Limb (tissue), 2 donors: ENCODE measurements at regions not wholly inside any gene's neighbourhood (a gene's known extent, or its start where the extent isn't known, plus 50 kb on each side); places are given as distances from the start of the nearest gene placed in this dataset.
"Not testable (repeated sequence)": the region's sequence is repeated elsewhere in the genome, so short reads cannot be mapped to it uniquely, and the experiment has no call there.

Experiments
- DNase-seq, 2 donors: peaks; one replicate each; pipeline ENCODE4 v3.0.0-alpha.2; 2016; ENCODE audit errors: extremely low spot score in 2 of 2

DNA sequence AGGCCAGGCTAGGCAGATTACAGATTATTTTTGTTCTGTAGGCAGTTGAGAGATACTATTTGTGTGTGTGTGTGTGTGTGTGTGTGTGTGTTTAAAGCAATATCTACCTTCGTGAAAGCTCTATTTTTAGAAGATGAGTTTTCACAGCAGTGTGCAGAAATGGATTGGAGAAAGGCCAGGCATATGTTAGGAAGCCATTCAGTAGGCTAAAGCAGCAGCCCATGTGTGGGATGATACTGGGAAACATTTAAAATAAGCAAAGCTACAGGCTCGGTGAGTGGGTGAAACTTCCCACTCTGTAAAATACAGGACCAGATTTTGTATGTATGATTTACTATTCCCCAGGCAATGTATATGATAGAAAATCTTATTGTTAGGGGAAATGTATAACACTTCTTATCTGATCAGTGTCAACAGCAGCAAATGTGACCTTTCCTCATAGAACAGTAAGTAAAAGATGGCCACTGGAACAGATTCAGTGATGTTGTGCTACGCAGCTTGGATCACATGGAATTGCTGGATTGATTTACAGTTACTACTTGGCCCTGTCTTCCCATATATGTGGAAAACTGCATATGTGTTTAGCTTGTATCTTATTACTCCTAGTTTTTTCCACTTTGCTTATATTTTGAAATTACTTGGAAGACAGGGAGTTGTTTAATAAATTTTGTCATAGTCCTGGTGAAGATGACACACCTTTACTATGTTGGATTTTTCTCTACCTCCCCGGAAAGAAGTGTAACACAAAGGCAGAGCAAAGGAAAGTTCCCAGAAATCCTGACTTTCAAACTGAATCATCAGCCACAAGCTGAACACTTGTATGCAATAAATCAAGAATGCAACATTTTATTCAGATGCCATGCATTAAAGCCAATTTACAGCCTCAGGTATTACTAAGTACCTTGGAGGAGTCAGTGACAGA lies 1077.7 kb upstream of the SEMA6A start:
- peak in 1 of 2 donors; percentile 51 for DNase-seq

DNA sequence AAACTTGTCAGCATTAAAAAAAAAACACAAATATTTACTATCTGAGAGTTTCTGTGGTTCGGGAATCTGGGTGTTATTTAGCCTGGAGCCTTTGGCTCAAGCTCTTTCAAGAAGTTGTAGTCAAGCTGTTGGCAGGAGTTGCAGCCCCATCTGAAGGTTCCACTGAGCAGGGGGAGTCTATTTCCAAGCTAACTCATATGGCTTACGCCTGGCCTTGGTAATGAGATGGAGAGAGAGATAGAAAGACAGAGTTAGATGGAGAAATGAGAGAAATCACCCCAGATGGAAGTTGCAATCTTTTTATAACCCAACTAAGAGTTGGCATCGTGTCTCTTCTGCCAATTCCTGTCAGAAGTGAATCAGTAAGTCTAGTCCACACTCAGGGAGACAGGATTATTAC lies 1075.2 kb upstream of the SEMA6A start:
- DNase-seq, result no peak

DNA sequence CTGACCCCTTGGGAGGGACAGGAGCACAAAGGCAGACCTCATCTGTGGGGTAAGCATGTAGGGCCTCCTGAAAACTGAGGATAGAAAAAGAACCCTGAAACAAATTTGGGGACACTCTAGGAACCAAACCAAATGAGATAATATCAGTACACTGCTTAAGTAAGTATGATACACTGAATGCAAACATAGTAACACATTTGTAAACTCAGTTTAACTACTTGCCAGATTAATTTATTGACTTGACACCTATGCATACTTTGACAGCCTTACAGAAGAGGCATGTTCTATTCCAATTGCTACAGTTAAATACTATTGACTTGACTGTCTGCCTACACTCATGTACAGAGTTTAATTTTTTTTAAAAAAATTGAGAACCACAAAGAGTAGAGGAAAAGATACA lies 1070.8 kb upstream of the SEMA6A start:
- DNase-seq, result no peak

DNA sequence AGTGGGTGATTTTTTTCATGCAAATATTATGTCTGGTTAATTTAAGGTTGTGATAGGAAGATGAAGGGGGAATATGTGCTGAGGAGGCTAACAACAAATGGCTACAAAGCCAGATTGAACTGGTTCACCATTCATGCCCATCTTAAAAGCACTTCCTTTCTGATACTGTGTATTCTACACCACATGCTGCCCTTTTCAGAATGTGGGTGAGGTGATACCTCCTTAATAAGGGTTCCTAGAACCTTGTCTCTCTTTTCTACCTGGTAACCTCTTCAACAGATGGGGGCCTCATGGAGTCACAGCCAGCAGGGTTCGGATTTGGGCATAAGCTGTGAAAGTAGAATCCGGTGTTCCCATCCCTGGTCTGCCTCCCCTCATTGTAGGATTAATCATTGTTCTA lies 1064.0 kb upstream of the SEMA6A start:
- no peak for DNase-seq

DNA sequence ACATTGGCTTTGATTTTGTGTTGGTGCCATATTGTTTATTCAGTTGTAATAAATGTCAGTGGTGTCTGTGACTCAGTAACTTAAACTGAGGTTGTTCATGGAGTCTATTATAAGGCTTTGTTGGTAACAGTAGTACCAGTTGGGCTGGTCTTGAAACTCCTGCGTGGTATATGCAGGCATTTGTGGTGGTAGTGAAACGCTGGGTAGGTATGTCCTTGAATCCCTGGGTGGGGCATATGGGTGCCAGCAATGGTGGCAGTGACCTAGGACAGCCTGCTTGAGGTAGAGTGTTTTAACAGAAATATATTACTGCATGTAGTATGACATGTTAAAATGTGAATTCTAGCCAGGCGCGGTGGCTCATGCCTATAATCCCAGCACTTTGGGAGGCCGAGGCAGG lies 1058.5 kb upstream of the SEMA6A start:
- no peak for DNase-seq

DNA sequence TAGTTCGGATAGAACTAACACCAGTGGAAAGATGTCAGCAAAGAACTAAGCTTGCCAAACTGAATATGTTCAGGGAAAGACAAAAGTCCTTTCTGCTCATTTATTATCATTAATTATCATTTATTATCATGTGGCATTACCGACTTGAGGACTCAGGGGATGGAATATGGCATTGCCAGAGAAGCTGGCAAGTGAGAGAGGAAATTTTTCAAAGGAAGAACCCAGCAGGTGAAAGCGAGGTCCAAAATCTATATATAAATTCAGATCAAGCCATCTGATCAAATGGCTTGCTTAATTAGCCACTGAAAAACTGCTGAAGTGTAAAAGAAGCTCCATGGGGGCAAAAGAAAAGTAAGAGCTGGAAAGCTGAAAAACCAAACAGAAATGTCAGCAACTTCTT lies 1049.6 kb upstream of the SEMA6A start:
- DNase-seq, result no peak

DNA sequence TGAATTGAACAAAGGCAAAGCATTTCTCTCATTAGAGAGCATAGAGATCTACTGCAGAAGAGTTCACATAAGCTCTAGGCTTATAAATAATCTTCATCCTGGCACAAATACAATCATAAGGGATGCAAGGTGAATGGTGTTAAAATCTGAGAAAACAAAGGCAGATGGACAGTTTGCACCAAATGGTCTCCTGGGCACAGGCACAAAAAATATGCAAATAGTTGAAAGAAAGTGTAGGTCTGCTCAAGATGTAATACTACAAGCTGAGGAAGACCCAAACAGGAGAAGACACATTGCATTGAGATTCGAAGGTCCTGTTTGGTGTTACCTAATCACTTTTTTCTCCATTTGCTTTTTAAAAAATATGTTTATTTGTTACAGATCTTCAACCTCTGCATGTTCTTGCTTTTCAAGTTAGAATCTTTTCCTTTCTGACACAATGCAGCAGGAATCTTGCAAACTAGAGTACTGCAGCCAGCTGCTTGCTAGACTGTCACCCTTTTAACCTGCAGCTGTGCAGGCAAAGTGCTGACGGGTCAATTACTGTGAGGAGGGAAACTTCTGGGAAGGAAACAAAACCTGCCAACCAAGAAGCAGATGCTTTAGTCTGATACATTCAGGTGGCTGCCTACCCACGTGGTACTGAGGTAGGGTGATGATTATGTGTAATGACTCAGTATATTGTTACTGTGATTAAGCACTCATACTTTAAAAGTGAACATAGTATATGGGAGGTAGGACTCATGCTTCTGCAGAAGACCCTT lies 1048.6 kb upstream of the SEMA6A start:
- peak; percentile 36 to 49 for DNase-seq

DNA sequence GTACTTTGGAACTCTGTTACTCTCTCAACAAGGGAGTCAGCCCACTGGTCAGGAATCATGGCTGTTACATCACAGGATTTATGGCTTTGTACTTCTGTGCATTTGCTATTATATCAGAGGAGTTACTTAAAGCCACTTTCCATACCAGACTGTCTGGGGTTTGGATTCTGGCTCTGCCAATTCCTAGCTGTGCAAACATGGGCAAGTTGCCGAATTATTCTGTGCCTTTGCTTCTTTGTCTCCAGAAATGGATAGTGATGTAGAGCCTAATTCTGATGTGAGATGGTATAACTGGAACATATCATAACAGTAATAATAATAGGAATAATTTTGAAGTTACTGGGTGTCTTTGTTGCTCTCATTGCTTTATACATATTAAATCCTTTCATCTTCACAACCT lies 1047.3 kb upstream of the SEMA6A start:
- no peak for DNase-seq

DNA sequence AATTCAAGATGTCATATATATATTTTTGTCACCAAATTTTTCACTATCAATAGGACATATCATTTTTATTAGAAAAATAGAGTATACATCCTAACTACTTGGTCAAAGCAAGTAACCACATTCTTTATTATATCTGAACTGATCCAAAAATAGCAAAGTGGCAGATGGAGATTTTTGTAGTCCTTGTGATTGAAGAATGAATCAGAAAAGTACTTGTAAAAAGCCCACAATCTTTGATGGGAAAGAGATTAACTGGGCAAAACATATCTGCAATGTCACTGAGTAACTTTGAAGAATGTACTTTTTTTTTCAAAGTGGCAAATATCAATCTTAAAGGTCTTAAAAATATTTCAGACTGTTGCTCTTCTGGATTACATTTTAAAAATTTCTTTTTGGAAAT lies 1040.6 kb upstream of the SEMA6A start:
- DNase-seq, result no peak

DNA sequence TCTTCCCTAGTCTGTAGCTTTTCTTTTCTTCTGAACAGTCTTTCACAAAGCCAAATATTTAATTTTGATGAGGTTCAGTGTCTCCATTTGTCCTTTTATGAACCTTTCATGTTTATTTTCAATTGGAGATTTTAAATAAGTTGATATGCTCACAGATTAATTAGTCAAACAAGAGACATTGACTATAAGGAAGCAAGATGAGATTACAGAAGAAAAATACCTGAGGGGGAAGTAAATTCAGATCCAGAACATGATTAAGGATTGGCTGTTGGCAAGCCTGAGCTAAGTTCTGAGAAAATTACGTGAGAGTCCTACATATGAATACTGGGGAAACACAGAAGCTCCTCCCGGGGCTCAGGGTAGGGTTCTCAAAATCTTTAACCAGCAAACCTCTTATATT lies 1039.8 kb upstream of the SEMA6A start:
- DNase-seq, result no peak

DNA sequence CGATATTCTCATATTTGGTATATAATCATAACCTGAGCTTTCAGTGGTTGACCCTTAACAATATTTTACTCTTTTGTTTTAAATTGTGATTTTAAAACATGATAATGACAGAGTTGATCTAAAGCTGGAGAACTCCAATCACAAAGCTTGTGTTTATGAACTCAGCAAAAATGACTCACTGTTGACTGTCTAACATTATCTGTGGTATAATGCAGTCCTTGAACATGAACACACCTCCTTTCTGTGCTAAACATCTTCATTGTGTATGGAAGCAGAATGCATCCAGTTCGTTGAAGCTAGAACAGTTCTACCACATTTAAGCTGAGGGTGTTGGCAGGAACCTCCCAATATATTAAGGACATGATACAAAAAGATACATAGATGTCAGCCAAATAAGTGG lies 1030.2 kb upstream of the SEMA6A start:
- no peak for DNase-seq

DNA sequence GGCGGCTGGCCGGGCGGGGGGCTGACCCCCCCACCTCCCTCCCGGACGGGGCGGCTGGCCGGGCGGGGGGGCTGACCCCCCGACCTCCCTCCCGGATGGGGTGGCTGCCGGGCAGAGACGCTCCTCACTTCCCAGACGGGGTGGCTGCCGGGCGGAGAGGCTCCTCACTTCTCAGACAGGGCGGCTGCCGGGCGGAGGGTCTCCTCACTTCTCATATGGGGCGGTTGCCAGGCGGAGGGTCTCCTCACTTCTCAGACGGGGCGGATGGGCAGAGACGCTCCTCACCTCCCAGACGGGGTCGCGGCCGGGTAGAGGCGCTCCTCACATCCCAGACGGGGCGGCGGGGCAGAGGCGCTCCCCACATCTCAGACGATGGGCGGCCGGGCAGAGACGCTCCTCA lies 1025.2 kb upstream of the SEMA6A start:
- not testable (repeated sequence) for DNase-seq

DNA sequence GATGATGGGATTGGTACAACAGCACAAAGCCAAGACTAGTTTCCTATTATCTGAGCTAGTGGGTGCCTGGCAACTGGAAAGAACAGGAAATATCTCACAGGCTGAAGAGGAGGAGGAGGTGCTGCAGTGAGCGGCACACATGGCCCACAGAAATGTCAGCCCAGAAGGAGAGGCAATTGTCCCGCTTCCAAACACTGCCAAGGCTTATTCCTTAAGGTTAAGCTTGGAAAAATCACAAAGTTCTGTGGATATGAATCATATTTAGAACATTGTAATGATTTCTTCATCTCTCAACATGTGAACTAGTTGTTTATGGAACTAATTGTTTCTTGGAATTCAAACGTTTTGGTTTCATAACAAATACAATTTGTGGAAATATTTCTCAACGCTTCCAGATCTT lies 1019.5 kb upstream of the SEMA6A start:
- no peak for DNase-seq

DNA sequence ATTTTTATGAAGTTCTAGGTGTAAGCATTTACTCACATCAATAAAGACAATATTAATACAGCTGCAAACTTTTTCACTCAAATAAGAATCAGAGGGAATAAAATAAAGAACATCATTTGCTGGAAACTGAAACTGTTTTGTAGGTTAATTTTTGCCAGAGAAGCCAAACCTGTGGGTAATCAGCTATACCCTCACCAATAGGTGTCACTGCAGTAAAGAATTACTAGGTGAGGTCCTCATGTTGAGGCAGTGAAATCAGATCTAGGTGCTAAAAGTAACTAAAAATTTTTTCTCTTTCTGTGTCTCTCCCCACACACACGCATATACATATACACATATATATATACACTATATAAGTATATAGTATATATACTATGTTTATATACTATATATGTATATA lies 1016.3 kb upstream of the SEMA6A start:
- DNase-seq, result no peak

DNA sequence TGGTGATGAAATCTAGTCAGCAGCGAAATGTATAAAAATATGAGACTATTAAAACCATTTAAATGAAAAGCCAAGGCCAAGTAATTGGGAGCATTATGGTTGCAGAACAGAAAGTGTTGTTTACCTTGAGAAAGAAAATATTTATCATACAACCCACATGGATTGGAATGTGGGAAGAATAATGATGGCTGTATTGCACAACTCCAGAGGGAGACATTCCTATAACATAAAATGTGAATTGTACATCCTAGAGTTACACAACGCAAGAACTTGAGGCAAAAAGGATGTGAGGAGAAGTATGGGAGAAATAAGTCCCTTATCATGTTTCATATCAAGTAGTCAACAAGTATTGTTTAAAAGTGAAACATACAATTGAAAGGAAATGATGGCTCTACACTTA lies 1014.0 kb upstream of the SEMA6A start:
- no peak for DNase-seq

DNA sequence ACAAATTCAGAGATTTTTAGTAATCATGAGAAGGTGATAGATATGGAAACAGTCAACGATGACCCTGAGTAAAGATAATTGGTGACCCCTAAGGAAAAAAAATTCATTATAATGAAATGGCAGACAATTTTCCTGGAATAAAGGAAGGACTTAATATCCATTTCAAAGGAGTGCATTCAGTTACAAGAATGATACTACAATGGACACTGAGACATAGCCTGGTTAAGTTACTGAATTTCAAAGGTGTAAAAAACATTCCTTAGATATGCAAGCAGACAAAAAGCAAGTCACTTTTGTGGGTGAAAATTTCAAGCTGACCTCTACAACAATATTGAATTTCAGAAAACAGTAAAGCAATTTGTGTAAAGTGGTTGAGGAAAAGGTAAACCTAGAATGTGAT lies 1012.5 kb upstream of the SEMA6A start:
- no peak for DNase-seq

DNA sequence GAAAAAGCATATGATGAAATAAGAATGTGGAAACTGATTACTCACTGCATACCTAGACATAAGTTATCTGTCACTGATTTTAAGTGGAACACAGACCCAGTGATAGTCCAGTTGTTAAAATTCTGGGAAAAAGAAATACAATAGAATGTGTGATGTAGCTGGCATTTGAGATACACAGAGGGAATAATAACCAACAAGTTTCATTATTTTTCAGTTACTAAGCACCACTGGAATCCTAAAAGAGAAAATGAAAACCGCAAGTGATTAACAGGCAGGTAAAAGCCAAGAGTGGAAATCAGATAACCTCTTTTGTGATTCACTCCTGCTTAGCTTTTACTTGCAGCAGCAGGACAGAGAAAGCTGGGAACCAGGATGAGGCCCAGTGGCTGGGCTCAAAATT lies 994.0 kb upstream of the SEMA6A start:
- no peak for DNase-seq

DNA sequence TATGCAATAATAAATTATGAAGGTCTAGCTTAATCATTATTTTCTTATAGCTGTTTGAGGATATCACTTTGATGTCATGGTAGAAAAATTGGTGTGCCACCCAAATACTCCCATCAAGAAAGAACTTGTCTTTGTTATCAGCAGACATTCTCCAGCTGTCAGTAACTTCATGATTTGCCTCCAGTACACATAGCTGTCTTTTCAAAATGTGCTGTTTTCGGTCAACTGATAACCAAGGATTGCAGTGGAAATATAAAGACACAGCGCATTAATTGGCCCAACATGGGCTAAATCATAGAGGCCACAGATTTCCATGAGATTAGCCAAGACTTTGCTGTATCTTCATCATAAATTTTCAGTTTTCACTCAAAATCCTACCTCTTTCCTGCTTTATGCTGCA lies 993.5 kb upstream of the SEMA6A start:
- no peak for DNase-seq

DNA sequence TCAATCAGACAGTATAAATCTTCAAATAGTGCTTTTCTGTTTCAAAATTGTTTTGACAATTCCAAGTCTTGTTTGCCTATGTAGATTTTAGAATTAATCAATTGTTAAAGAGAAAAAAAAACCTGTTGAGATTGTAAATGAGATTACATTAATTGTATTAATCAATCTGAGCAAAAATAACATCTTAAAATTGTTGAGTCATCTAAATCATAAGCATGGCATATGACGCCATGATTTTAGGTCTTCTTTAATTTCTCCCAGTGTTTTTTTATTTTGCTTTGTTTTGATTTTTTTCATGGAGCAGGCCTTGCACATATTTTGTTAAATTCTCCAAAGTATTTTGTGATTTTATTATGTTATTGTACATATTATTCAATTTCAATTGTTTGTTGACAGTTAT lies 988.0 kb upstream of the SEMA6A start:
- DNase-seq, result no peak

DNA sequence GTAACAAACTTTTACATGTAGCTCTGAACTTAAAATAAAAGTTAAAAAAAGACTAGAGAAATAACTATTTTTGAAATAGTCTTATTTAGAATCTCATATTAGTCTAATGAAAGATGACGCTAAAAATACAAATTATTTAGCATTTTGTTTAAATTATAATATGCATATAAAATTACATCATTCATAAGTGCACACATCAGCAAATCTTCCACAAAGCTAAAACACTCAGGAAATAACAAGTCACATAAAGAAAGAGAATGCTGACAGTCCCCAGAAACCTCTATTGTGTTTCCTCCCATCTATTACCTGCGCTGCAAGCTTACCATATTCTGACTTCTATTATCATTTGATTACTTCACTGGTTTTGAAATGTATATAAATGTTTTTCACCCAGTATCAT lies 986.9 kb upstream of the SEMA6A start:
- DNase-seq, result no peak

DNA sequence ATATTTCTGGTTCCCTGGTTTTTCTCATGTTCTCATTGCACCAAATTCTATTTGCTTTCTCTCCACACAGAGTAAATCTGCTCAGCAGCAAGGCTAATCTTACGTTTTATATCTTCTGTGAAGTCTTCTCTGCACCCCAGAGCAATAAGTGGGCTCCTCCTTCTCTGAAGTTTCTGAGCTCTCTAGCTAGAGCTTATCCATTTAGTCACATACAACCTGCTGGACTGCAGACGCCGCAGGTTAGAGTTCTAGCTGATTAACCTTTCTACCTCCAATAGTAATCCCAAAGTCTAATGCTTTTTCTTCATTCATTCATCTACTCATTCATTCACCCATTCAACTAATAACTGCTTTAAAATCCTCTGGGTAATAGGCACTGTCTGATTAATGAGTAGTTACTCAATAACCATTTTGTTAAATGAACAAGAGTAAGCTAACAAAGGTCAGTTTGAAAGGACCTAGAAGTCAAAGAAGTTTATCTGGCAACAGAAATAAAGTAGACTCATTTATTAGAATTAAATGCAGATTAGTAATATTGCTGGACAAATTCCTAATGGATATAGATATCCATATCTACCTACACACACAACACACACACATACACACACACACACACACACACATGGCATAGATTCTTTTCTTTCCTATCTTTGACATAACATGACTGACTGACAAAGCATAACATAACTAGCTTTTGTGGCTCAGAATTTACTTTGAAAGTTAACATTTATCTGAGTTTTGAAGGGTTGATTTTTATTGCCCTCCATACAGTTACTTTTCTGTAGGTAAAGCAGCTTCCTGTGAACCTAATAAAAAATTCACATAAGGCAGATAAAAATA lies 984.6 kb upstream of the SEMA6A start:
- DNase-seq, result no peak

DNA sequence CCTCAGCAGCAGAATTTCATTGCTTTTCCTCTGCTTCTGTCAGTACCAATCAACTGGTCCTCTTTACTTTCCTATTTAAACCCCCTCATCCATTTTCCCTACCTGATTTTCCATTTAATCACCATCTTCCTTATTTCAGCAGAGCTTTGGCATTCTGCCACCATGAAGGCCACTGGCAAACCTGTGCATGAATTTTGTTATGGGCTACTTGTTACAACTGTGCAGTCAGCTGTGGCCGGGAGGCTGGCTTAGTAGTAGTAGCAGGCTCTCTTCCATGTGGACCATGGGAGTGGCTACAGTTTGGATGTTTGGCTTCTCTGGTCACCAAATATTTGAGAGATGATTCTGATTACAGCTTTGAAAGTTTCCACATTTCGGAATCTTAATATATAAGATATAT lies 976.6 kb upstream of the SEMA6A start:
- DNase-seq, result no peak
